Endometrium (tissue), 2 donors: ENCODE measurements at regions not wholly inside any gene's neighbourhood (a gene's known extent, or its start where the extent isn't known, plus 50 kb on each side); places are given as distances from the start of the nearest gene placed in this dataset.
"Not testable (repeated sequence)": the region's sequence is repeated elsewhere in the genome, so short reads cannot be mapped to it uniquely, and the experiment has no call there.

Experiments
- FAIRE-seq: peaks from 2 replicates; lab custom pipeline; 2012; peaks lifted over from hg19 to GRCh38; lab: Jason Lieb, UNC
- donor health status: control.
- donor health status: control.

- FAIRE-seq: no peak
Observed at GRCh38 chr4:64967286-64967685, 558.0 kb upstream of the TECRL start.

GRCh38 chr4:64960516-64960915 is 551.3 kb upstream of the TECRL start:
- FAIRE-seq: no peak

- no peak for FAIRE-seq
Observed at GRCh38 chr4:64940698-64941097, 531.4 kb upstream of the TECRL start.

- no peak for FAIRE-seq
Observed at GRCh38 chr4:64935469-64936001, 526.3 kb upstream of the TECRL start.

- no peak for FAIRE-seq
Observed at GRCh38 chr4:64911846-64912245, 502.6 kb upstream of the TECRL start.

DNA sequence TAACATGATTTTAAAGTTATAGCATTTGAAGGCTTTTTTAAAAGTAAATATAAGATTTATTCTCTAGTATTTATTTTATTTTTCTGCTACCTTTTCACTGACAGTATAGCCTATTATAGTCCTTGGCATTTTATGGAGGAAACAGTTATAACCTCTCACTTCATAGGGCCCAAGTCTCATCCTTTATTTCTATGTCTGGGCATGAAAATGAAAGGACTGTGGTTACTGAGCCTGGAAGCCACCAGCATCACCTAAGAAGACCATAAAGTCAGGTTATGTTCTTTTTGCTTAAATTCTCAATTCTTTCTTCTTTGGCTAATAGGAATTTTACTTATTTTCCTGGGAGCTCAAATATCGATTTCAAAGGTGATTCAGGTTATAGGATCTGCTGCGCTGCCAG is 494.7 kb upstream of the TECRL start:
- FAIRE-seq: no peak

DNA sequence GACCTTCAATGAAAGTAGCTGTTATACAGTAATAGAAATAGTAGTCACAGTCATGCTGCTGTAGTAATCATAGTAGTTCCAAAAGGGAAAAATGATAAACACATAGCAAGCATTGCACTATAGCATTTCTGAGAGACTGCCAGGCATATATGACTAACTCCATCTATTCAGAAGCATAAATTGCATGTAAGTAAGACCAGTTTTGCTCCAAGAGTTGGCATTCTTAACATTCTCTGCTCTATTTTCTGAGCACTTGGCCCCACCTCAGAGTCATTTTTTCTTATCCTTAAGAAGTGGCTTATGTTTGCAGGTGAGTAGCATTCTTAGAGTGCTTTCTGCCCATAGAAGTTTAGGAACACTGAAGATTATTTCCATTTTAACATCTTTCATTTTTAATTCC is 490.3 kb upstream of the TECRL start:
- FAIRE-seq: no peak

DNA sequence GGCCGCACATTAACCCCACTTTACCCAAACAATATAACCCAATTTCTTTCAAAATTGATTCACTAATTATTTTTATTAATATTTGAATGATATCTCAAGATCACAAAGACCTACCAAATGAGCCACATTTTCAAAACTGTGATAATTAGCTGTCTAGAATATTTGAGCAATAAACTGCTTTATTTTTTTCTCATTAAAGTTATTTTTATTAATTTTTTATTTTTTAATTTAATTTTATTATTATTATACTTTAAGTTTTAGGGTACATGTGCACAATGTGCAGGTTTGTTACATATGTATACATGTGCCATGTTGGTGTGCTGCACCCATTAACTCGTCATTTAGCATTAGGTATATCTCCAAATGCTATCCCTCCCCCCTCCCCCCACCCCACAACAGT is 489.8 kb upstream of the TECRL start:
- not testable (repeated sequence) for FAIRE-seq

- FAIRE-seq: no peak
Observed at GRCh38 chr4:64897683-64898082, 488.4 kb upstream of the TECRL start.

GRCh38 chr4:64895031-64895430 is 485.8 kb upstream of the TECRL start:
- no peak for FAIRE-seq

DNA sequence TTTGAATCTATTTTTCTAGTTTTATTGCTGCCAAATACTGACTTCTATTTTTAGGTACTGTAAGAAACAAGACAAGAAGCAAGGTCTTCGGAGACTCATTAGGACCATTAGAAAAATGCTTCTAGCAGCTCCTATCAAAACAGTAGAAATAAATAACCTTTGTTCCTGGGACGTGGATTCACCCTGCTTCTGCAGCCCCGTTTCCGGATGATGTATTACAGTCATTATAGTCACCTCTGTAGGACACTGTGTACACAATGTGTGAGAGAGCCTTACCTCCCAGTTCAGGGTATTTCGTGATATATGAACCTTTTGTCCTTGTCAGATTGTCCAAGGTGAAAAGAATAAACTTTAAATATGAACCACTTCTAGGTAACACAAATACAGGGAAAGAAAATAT is 484.0 kb upstream of the TECRL start:
- no peak for FAIRE-seq

- no peak for FAIRE-seq
Observed at GRCh38 chr4:64889906-64890610, 480.8 kb upstream of the TECRL start.

DNA sequence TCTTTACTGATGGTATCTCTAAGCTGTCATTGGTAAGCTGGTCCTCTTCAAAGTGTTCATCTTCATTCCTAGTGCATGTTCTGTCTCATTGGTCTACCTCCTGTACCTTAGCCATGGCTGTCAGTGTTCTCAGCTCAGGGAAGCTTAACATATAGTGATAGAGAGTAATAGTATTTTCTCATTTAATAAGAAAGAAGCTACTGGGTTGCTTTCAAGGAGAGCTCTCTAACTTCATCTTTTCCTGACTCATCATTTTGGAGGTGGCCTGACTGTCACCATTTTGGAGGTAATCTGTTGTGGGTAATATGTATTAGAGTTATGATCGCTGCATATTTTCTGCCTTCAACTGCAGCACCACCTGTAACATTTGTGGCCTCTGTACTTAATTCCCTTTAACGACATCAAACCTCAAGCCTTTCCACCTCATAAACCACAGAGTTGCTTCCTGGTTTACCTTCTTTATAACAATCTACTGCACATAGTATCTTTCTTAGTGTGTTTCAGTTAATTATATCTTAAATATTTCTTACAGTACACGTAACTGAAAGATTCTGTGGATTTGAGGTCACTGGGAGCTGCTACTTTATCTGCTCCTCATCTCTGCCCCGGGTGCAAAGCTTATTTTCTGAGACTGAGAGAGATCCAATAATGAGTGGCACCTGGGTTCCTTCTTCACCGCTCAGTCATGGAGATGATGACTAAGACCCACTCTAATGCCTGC is 474.0 kb upstream of the TECRL start:
- no peak for FAIRE-seq

DNA sequence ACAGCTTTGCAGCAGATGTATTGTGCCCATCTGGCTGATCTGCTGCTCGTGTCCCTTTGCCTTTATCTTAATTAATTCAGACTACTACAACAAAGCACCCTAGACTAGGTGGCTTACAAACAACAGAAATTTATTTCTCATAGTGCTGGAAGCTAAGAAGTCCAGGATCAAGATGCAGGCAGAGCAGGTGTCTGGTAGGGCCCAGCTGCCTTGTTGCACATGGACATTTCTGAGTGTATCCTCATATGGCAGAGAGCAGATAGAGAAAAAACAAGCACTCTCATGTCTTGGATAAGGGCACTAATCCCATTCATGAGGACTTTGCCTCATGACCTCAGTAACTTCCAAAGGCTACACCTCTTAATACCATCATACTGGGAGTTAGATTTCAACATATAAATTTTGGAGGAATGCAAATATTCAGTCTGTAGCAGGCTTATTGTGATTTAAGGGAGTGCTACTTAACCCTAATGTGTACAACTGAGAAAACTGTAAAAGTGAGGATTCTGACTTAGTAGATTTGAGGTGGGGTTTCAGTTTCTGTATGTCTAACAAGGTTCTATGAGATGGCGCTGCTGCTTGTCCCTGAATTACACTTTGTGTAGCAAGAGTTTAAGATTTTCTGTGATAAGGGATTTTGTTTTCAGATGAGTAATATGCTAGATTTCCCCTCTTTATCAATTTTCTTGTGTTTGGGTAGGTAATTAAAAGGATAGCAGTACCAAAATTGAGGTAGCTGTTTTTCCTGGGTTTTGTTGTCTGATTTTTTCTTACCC is 473.2 kb upstream of the TECRL start:
- FAIRE-seq: no peak

GRCh38 chr4:64880557-64880956 is 471.3 kb upstream of the TECRL start:
- no peak for FAIRE-seq

- no peak for FAIRE-seq
Observed at GRCh38 chr4:64876021-64876420, 466.8 kb upstream of the TECRL start.

GRCh38 chr4:64870558-64870957 is 461.3 kb upstream of the TECRL start:
- no peak for FAIRE-seq

DNA sequence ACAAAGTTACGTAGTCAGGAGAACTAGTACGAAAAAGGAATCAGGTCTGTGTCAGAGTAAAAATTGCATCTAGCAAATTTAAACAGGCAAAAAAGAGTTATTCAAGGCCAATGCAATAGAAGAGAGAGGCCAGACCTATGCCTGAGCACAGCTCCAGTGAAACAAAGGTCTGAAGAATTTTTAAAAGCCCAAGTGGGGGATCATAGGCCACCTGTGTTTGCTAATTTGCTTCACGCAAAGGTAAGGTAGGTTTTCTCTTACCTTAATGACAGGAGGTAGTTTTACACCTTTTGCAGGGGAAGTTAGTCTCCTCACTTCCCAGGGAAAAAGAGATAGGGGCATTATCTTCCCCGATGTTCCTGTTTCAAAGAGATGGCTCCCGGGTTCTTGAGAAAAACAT is 448.6 kb upstream of the TECRL start:
- FAIRE-seq: no peak

DNA sequence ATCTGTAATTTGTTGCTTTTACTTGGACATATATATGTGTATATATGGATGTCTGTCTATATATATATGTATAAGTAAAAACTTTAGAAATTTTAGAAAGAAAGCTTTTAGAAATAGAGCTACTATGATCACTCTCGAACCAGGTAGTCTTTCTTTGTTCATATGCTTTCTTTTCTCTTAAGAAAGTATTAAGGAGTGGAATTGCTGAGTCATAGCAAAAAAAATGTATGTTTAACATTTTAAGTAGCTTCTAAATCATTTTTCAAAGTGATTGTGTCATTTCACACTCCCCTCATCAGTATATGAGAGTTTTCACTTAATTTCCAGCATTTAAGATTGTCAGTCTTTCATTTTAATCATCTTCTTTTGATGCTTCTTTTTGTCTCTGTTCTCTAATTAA is 447.9 kb upstream of the TECRL start:
- no peak for FAIRE-seq

DNA sequence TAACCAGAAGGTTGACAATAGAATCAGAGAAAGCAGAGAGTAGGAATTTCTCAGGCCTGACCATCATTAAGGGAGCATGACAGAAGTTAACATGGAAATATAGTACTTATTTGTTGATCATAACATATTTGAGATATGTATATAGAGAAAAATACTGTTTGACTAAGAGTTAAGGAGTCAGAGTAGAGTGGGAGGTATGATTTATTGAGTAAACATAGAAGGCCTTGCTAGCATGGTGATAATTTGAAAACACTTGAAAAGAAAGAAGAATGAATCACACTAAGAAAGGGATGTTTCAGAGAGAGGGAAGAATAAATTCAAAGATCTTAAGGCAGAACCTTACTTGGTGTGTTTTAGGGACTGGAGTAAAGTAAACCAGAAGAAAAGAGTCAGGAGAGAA is 437.2 kb upstream of the TECRL start:
- FAIRE-seq: no peak

- FAIRE-seq: no peak
Observed at GRCh38 chr4:64829749-64830148, 420.5 kb upstream of the TECRL start.

DNA sequence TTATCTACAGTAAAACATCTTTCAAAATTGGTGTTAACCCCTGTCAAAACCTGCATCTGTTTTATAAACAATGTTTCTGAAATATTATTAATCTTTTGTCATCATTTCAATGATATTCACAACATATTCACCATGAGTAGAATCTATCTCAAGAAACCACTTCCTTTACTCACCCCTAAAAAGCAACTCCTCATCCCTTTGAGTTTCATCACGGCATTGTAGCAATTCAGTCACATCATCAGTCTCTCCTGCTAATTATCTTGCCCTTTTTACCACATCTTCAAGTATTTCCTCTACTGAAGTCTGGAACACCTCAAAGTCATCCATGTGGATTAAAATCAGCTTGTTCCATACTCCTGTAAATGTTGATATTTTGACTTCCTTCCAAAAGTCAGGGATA is 415.3 kb upstream of the TECRL start:
- no peak for FAIRE-seq

DNA sequence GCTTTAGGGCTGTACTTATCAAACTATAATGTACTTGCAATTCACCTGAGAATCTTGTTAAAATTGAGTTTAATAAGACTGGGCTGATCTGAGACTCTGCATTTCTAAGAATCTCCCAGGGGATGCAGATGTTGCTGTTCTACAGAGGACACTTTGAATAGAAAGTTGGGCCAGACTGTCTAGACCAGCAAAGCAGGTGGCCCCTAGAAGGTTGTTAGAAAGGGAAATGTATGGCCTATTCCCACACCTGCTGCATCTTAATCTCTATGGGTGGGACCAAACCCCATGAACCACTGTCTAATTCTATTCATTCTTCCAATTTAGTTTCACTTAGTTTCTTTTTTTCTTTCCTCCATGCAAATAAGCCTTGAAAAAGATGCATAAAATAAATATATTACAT is 413.2 kb upstream of the TECRL start:
- no peak for FAIRE-seq
